Retinal pigment epithelial cell (primary cell): ENCODE measurements at regions not wholly inside any gene's neighbourhood (a gene's known extent, or its start where the extent isn't known, plus 50 kb on each side); places are given as distances from the start of the nearest gene placed in this dataset.
"Not testable (repeated sequence)": the region's sequence is repeated elsewhere in the genome, so short reads cannot be mapped to it uniquely, and the experiment has no call there.

ENCODE experiments used
- DNase-seq: peaks from one replicate; pipeline ENCODE4 v3.0.0-alpha.2; 2010; ENCODE audit warnings: low read depth
- H3K4me3 ChIP-seq: 2 replicates; pipeline ENCODE4 v1.5.1; 2011; ENCODE audit warnings: mild to moderate bottlenecking, low read length, control low read depth, moderate library complexity
- CTCF ChIP-seq: conservative IDR thresholded peaks from 2 replicates; pipeline ENCODE4 v1.5.1; 2011; ENCODE audit warnings: low read depth, low read length, control low read depth, inconsistent platforms

GRCh38 chr10:65284495-65285041, 1641.3 kb upstream of the LRRTM3 start:
- no peak for DNase-seq
- no peak for TF ChIP-seq CTCF
- H3K4me3 ChIP-seq: no peak overlapping the region

GRCh38 chr10:65285726-65286125, 1640.1 kb upstream of the LRRTM3 start:
- not testable (repeated sequence) for H3K4me3 ChIP-seq, DNase-seq

GRCh38 chr10:65291286-65291685, 1634.5 kb upstream of the LRRTM3 start:
- DNase-seq: no peak
- no peak for TF ChIP-seq CTCF
- no peak overlapping the region for H3K4me3 ChIP-seq

GRCh38 chr10:65292551-65292950, 1633.3 kb upstream of the LRRTM3 start:
- no peak for DNase-seq
- no peak for TF ChIP-seq CTCF
- H3K4me3 ChIP-seq: no peak overlapping the region

GRCh38 chr10:65294329-65294728, 1631.5 kb upstream of the LRRTM3 start:
- no peak for TF ChIP-seq CTCF

GRCh38 chr10:65301181-65301580, 1624.7 kb upstream of the LRRTM3 start:
- H3K4me3 ChIP-seq: no peak overlapping the region
- DNase-seq: no peak
- TF ChIP-seq CTCF: no peak

More at GRCh38 chr10:65294329-65294728, 1631.5 kb upstream of the LRRTM3 start:
- DNase-seq: no peak
- no peak overlapping the region for H3K4me3 ChIP-seq

GRCh38 chr10:65306201-65306600, 1619.6 kb upstream of the LRRTM3 start:
- TF ChIP-seq CTCF: no peak
- H3K4me3 ChIP-seq: no peak overlapping the region
- no peak for DNase-seq

GRCh38 chr10:65312876-65313275, 1613.0 kb upstream of the LRRTM3 start:
- no peak for DNase-seq

More at GRCh38 chr10:65312876-65313275, 1613.0 kb upstream of the LRRTM3 start:
- H3K4me3 ChIP-seq: no peak overlapping the region
- no peak for TF ChIP-seq CTCF
